ENCODE measurements at regions not wholly inside any gene's neighbourhood (a gene's known extent, or its start where the extent isn't known, plus 50 kb on each side); places are given as distances from the start of the nearest gene placed in this dataset.

- TF ChIP-seq CTCF (IDR thresholded peaks at IDR 0.05) (no peak), POLR2A (IDR thresholded peaks at IDR 0.05) (no peak)
Observed at GRCh38 chr16:75837681-75838080, 111.4 kb upstream of the CPHXL start.
